Aorta (tissue), 5 donors: ENCODE measurements at regions not wholly inside any gene's neighbourhood (a gene's known extent, or its start where the extent isn't known, plus 50 kb on each side); places are given as distances from the start of the nearest gene placed in this dataset.

Experiments
- ATAC-seq: fragments of 200-7000 bp; cut with Tn5 transposase; one replicate; pipeline ENCODE4 v1.9.1; 2022; ENCODE audit warnings: moderate library complexity; ENCODE audit not compliant: low FRiP score
- DNase-seq, 2 donors: peaks; one replicate each; pipeline ENCODE4 v3.0.0-alpha.2; 2020
- H3K27ac ChIP-seq, 2 donors: one replicate each; pipeline ENCODE4 v1.5.1; 2013; ENCODE audit warnings: low read length in 2 of 2, mild to moderate bottlenecking in 2 of 2, moderate library complexity in 2 of 2, control low read depth in 1 of 2, inconsistent platforms in 1 of 2, low read depth in 1 of 2
- H3K27me3 ChIP-seq, 2 donors: one replicate each; pipeline ENCODE4 v1.6.1; 2013; ENCODE audit warnings: control low read depth in 1 of 2, low read length in 1 of 2, mild to moderate bottlenecking in 1 of 2, moderate library complexity in 1 of 2; ENCODE audit not compliant: insufficient read depth in 2 of 2, control insufficient read depth in 1 of 2
- H3K36me3 ChIP-seq, 2 donors: one replicate each; pipeline ENCODE4 v1.6.1; 2013; ENCODE audit warnings: control low read depth in 1 of 2, low read length in 1 of 2, mild to moderate bottlenecking in 1 of 2; ENCODE audit not compliant: insufficient read depth in 2 of 2, control insufficient read depth in 1 of 2
- H3K4me1 ChIP-seq, 2 donors: one replicate each; pipeline ENCODE4 v1.6.1; 2013; ENCODE audit warnings: low read length in 2 of 2, control low read depth in 1 of 2, mild to moderate bottlenecking in 1 of 2, moderate library complexity in 1 of 2; ENCODE audit not compliant: insufficient read depth in 2 of 2, control insufficient read depth in 1 of 2
- H3K4me3 ChIP-seq, 2 donors: one replicate each; pipeline ENCODE4 v1.5.1; 2013; ENCODE audit warnings: low read length in 2 of 2, control low read depth in 1 of 2, mild to moderate bottlenecking in 1 of 2
- H3K9me3 ChIP-seq: one replicate; pipeline ENCODE4 v1.6.1; 2013; ENCODE audit warnings: mild to moderate bottlenecking, low read length; ENCODE audit not compliant: control insufficient read depth
- whole genome bisulfite sequencing, 2 donors: extraction: QIAGEN DNeasy Blood & Tissue Kit; methylation state at CpG; one replicate each; pipeline ENCODE4 v1.1.7; 2013; 5-methylcytosine and 5-hydroxymethylcytosine counted together
- intact Hi-C, 2 donors: fragments of 100-400 bp; cut with DNase I; formaldehyde crosslinking; loops; one replicate each; pipeline versions ENCODE4 v1.14.2 to v1.15.0; 2022
- donor health status: healthy with polysubstance abuse.
- donor health status: Bipolar disorder and iron deficiency.
- donor health status: DM: no; HTN: no; CAD: no.
- donor health status: DM: no; HTN: no; CAD: no.
- donor health status: DM: yes; HTN: yes; CAD: no.

- no peaks in the 10 kb centered on the region for H3K27me3 ChIP-seq
- DNase-seq (no peak), ATAC-seq (no peak)
- no peak overlapping the region for H3K27ac ChIP-seq
- no peaks in the 10 kb centered on the region for H3K36me3 ChIP-seq
- intact Hi-C loops: no loop called here
- no peak overlapping the region for H3K4me3 ChIP-seq
- no peaks in the 10 kb centered on the region for H3K9me3 ChIP-seq
- H3K4me1 ChIP-seq: no peaks in the 10 kb centered on the region
Observed at GRCh38 chr12:85507456-85507855, 227.4 kb downstream of the ALX1 start.

- H3K4me3 ChIP-seq: no peak overlapping the region
- no peak overlapping the region for H3K27ac ChIP-seq
- H3K36me3 ChIP-seq: no peaks in the 10 kb centered on the region
- no peaks in the 10 kb centered on the region for H3K4me1 ChIP-seq
- no peaks in the 10 kb centered on the region for H3K27me3 ChIP-seq
- WGBS, 2 donors: 51 to 63% methylated on average over 8 of the region's 8 CpGs
- DNase-seq (no peak), ATAC-seq (no peak)
- intact Hi-C loops: no loop called here
- no peaks in the 10 kb centered on the region for H3K9me3 ChIP-seq
Observed at GRCh38 chr12:85509081-85509856, 229.2 kb downstream of the ALX1 start.

- Histone ChIP-seq H3K4me1 (no peaks in the 10 kb centered on the region), H3K27me3 (no peaks in the 10 kb centered on the region), H3K4me3 (no peak overlapping the region), H3K36me3 (no peaks in the 10 kb centered on the region), H3K9me3 (no peaks in the 10 kb centered on the region), H3K27ac (no peak overlapping the region)
- DNase-seq (no peak), ATAC-seq (no peak)
- intact Hi-C loops: no loop called here
- WGBS, 2 donors: 66 to 67% methylated on average over 3 of the region's 3 CpGs
Observed at GRCh38 chr12:85509857-85510256, 229.8 kb downstream of the ALX1 start.

GRCh38 chr12:85516039-85516438 is 236.0 kb downstream of the ALX1 start:
- Histone ChIP-seq H3K4me1 (no peaks in the 10 kb centered on the region), H3K36me3 (no peaks in the 10 kb centered on the region), H3K9me3 (no peaks in the 10 kb centered on the region), H3K27ac (no peak overlapping the region), H3K27me3 (no peaks in the 10 kb centered on the region), H3K4me3 (no peak overlapping the region)
- no peak for ATAC-seq
- intact Hi-C loops: no loop called here
- no peak for DNase-seq

GRCh38 chr12:85516667-85517325 is 236.8 kb downstream of the ALX1 start:
- Histone ChIP-seq H3K27me3 (no peaks in the 10 kb centered on the region), H3K4me1 (no peaks in the 10 kb centered on the region), H3K27ac (no peak overlapping the region), H3K36me3 (no peaks in the 10 kb centered on the region), H3K4me3 (no peak overlapping the region), H3K9me3 (no peaks in the 10 kb centered on the region)
- no peak for ATAC-seq
- intact Hi-C loops: no loop called here
- no peak for DNase-seq
- WGBS, 2 donors: 57 to 67% methylated on average over 3 of the region's 3 CpGs

GRCh38 chr12:85519163-85519562 is 239.1 kb downstream of the ALX1 start:
- Histone ChIP-seq H3K9me3 (no peaks in the 10 kb centered on the region), H3K27me3 (no peaks in the 10 kb centered on the region), H3K36me3 (no peaks in the 10 kb centered on the region), H3K4me1 (no peaks in the 10 kb centered on the region), H3K4me3 (no peak overlapping the region), H3K27ac (no peak overlapping the region)
- intact Hi-C loops: no loop called here
- DNase-seq (no peak), ATAC-seq (no peak)
- 41 to 44% methylated on average over 3 of the region's 3 CpGs for WGBS, 2 donors

GRCh38 chr12:85523197-85523596 is 243.2 kb downstream of the ALX1 start:
- no peaks in the 10 kb centered on the region for H3K27me3 ChIP-seq
- no peaks in the 10 kb centered on the region for H3K36me3 ChIP-seq
- intact Hi-C loops: no loop called here
- no peak overlapping the region for H3K4me3 ChIP-seq
- DNase-seq (no peak), ATAC-seq (no peak)
- 86 to 87% methylated on average over 2 of the region's 2 CpGs for WGBS, 2 donors
- no peak overlapping the region for H3K27ac ChIP-seq
- H3K4me1 ChIP-seq: no peaks in the 10 kb centered on the region
- H3K9me3 ChIP-seq: no peaks in the 10 kb centered on the region

- DNase-seq: no peak
- intact Hi-C loops: no loop called here
- Histone ChIP-seq H3K27me3 (no peaks in the 10 kb centered on the region), H3K27ac (no peak overlapping the region), H3K4me3 (no peak overlapping the region), H3K36me3 (no peaks in the 10 kb centered on the region), H3K4me1 (no peaks in the 10 kb centered on the region), H3K9me3 (no peaks in the 10 kb centered on the region)
- ATAC-seq: no peak
- WGBS, 2 donors: 69 to 75% methylated on average over 2 of the region's 2 CpGs
Observed at GRCh38 chr12:85527192-85527591, 247.2 kb downstream of the ALX1 start.

- DNase-seq (no peak), ATAC-seq (no peak)
- intact Hi-C loops: no loop called here
- H3K27me3 ChIP-seq: no peaks in the 10 kb centered on the region
- no peak overlapping the region for H3K27ac ChIP-seq
- no peak overlapping the region for H3K4me3 ChIP-seq
- H3K4me1 ChIP-seq: no peaks in the 10 kb centered on the region
- no peaks in the 10 kb centered on the region for H3K9me3 ChIP-seq
- H3K36me3 ChIP-seq: no peaks in the 10 kb centered on the region
- WGBS, 2 donors: 96 to 97% methylated on average over 1 of the region's 1 CpG
Observed at GRCh38 chr12:85529896-85530295, 249.9 kb downstream of the ALX1 start.
